HG03439 (cell line): ENCODE measurements at regions not wholly inside any gene's neighbourhood (a gene's known extent, or its start where the extent isn't known, plus 50 kb on each side); places are given as distances from the start of the nearest gene placed in this dataset.
"Not testable (repeated sequence)": the region's sequence is repeated elsewhere in the genome, so short reads cannot be mapped to it uniquely, and the experiment has no call there.

Experiments used
- ATAC-seq: cut with Tn5 transposase; IDR thresholded peaks from one replicate; pipeline ENCODE4 v1.9.1; 2021; ENCODE audit warnings: mild to moderate bottlenecking, moderate library complexity; ENCODE audit not compliant: unreplicated experiment

DNA sequence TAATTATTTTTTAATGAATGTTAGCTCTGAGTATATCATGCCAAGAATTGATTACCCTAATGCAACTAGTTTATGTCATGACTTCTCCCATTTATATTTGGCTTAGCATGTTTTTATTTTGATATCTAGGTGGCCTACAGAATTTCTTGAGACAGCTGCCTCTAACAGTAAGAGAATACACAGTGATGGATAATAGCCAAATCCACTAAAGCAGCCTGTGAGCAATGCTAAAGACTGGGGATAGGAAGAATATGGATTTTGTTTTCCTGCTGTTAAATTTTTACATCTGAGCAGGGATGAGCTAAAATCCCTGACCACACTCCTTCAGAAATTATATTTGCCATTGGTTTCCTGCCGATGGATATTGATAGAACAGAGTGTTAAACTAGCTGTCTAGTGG is 149.3 kb upstream of the TGFBR2 start:
- no peak for ATAC-seq

DNA sequence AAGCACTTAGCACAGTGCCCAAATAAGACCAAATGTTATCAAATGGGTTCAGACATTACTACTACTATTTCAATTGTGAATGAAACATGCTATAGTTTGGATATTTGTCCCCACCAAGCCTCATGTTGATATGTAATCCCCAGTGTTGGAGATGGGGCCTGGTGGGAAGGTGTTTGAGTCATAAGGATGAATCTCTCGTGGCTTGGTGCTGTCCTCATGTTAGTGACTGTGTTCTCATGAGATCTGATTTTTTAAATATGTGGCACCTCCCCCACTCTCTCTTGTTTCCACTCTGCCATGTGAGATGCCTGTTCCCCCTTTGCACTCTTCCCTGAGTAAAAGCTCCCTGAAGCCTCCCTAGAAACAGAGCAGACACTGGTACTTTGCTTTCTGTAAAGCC is 148.7 kb upstream of the TGFBR2 start:
- ATAC-seq, result no peak

GRCh38 chr3:30458376-30459171 is 147.8 kb upstream of the TGFBR2 start:
- no peak for ATAC-seq

DNA sequence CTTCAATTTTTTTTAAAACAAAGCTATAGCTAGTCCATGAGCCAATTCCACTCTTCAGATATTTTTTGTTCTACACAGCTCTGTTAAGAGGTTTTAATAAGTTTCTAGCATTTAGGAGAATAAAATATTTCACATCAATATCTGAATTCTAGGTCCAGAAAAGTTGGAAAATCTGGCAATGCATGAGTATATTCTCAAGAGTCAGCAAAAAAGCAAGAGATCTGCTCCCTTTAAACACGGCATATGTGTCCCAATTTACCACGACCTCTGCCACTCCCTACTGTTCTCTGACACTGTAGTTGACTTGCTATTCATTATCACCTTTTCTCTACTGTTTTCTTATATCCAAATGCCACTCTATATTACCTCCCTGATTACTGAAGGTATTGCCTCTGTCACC is 145.1 kb upstream of the TGFBR2 start:
- ATAC-seq, result no peak

GRCh38 chr3:30462721-30463470 is 143.5 kb upstream of the TGFBR2 start:
- no peak for ATAC-seq

DNA sequence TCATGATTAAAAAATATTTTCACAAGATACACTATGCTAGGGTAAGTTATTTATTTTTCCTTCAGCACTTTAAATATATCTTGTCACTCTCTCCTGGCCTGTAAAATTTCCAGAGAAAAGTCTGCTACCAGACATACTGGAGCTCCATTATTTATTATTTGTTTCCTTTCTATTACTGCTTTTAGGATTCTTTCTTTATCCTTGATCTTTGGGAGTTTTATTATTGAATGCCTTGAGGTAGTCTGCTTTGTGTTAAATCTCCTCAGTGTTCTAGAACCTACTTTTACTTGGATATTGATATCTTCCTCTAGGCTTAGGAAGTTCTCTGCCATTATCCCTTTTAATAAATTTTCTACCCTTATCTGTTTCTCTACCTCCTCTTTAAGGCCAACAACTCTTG is 142.0 kb upstream of the TGFBR2 start:
- no peak for ATAC-seq

DNA sequence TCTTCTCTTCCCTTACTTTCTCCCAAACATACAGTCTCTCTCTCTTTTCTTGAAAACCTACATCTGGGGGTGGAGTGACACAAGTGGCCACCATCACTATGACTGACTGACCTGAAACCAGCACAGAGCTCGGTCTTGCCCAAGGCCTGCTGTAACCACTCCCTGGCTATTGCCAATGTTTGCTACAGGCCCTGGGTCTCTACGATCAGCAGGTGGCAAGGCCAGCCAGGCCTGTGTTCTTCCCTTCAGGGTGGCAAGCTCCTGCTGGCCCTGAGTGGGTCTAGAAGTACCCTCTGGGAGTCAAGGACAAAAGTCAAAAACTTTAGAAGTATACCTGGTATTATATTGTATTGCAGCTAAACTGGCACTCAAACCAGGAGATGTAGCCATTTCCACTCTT is 140.9 kb upstream of the TGFBR2 start:
- ATAC-seq, result no peak

- no peak for ATAC-seq
These were observed 138.7 kb upstream of the TGFBR2 start for GRCh38 chr3:30467596-30468238.

- ATAC-seq, result no peak
These were observed 137.3 kb upstream of the TGFBR2 start for GRCh38 chr3:30469133-30469532.

GRCh38 chr3:30470496-30470895 is 135.9 kb upstream of the TGFBR2 start:
- no peak for ATAC-seq

GRCh38 chr3:30471066-30471465 is 135.3 kb upstream of the TGFBR2 start:
- no peak for ATAC-seq

DNA sequence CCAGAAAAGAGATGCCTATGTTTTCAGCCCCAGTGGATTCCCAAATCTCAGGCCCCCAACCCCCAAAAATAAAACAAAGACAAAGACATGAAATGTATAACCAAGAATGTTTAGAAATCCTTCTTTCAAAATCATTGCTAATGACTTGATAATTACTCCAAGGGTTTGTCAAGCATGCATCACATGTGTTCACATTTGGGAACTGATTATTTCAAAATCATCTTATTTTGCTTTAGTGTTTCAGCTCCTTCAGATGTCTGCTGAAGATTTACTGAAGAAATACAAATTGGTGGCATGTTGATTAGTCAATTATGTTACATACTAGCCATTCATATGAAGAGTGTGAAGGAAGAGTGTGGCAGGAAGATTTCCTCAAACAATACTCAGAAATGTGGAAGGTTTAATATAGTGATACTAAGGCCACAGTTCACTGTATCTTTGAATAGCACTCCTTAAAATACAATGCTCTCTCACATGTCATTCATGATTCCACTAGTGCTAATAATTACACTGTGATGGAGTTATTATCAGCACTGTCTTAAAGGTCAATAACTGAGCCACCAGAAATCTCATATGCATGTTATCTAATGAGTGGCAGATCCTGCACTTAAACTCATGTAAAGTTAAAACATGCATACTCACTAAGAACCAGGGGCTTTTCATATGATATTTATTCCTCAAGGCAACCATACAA is 134.5 kb upstream of the TGFBR2 start:
- ATAC-seq, result no peak

DNA sequence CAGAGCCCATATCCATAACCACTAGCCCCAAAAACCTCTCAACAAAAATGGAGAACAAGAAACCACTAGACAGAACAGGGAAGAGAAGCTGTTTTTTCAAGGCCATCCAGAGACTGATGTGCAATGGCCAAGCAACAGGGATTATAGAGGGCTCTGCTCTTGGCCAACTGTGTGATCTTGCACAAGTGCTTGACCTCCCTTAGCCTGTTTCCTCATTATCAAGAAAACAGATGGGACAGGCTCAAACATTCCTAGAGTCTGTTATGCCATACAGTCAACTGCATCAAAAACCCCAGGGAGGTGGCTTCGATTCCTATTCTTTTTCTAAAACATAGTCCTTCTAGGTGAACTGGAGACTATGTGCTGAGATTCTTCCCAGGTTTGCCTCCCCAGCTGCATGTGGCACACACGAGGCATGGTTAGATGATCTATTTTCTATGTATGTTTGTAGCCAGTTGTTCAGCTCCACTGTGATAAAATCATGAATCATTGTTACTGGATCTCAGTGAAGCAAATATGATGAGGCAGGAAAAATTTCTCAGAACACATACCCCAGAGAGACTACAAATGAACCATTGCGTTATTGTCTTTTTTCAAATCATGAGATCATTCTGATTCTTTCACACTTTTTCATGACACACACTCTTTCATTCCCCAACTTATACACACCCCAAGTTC is 132.9 kb upstream of the TGFBR2 start:
- no peak for ATAC-seq

DNA sequence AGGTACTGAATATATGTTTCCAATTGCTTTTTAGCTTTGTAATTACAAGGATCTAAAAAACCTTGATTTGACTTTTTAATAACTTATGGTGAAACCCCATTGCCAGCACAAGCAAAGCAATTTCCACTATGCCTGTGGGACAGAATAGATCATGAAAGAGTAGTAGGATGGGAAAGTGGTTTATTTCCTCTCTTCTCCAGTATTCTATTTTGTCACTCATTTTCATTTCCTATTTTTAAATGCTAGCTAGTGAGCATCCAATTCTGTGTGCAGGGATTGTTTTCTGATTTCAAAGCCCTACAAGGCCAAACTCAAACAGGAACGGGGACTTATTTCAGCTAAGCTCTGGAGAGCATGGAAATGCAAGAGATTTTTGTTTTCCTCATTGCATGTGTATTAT is 132.0 kb upstream of the TGFBR2 start:
- ATAC-seq, result no peak

GRCh38 chr3:30475038-30475808 is 131.2 kb upstream of the TGFBR2 start:
- peak; percentile 86 for ATAC-seq

- no peak for ATAC-seq
These were observed 130.6 kb upstream of the TGFBR2 start for GRCh38 chr3:30475809-30476178.

DNA sequence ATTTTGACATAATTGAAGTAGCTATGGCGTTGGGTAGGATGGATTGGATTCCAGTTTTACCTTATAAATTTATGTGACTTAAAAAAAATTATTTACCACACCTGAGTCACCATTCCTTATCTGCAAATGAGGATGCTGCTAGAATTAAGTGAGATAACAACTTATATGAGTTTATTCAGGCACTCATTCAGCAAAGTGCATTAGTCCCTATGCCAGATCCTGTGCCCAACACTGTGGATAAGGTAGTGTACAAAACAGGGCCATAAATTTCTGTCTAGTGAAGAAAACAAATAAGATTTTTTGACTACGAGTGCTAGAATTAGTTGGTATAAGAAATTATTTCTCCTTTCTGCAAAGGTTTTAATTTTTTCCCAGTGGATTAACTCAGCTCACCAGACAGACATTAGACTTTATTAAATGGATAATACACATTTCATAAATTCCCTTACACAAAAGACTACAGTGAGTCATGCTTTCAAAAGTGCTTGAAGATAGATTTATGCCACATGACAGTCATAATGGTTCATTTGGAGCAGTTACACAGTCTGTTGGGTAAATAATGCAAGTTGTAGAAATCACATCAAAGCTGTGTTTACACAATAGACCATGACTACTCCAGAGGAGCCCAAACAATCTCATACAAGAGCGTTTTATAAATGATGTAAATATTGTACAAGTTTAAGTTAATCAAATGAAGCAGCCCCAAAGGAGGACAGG is 129.9 kb upstream of the TGFBR2 start:
- ATAC-seq, result no peak

DNA sequence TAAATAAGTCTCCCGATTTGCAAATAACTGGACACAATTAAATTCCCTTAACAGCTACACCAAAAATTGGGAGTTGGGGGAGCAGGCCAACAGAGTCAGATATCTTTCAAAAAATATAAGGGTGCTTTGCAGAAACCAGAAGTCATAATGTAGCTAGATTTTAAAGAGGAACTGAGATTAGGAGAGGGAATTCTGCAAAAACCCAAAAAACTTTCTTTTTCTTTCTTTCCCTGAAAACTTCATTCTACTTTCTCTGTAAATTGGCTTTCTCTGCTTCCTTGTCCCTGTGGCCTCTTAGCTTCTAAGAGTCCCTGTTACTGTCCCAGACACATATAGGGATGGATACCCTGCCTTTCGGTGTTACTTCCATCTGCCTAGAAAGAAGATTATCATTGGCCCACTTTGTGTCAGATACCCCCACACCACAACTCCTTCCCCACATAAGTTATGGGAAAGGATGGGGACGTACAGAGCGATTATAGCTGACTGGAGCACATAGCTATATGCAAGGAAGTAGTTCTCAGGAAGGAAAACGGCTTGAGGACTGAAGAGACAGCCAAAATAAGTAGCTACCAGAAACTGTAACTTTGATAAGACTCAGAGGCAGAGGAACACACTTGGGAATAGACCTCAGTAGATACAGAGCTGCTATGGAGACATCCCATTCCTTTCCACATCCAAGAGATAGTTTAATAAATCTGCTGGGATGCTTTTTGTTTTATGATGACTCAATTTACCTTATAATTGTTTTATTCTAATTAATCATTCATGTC is 129.1 kb upstream of the TGFBR2 start:
- no peak for ATAC-seq

GRCh38 chr3:30479737-30480136 is 126.7 kb upstream of the TGFBR2 start:
- not testable (repeated sequence) for ATAC-seq
